NCI-H748 (cell line): ENCODE measurements at regions not wholly inside any gene's neighbourhood (a gene's known extent, or its start where the extent isn't known, plus 50 kb on each side); places are given as distances from the start of the nearest gene placed in this dataset.
"Not testable (repeated sequence)": the region's sequence is repeated elsewhere in the genome, so short reads cannot be mapped to it uniquely, and the experiment has no call there.

Source experiments
- DNase-seq: peaks from one replicate; lab custom pipeline; 2025; ENCODE audit not compliant: unreplicated experiment; lab: John Stamatoyannopoulos, UW

DNA sequence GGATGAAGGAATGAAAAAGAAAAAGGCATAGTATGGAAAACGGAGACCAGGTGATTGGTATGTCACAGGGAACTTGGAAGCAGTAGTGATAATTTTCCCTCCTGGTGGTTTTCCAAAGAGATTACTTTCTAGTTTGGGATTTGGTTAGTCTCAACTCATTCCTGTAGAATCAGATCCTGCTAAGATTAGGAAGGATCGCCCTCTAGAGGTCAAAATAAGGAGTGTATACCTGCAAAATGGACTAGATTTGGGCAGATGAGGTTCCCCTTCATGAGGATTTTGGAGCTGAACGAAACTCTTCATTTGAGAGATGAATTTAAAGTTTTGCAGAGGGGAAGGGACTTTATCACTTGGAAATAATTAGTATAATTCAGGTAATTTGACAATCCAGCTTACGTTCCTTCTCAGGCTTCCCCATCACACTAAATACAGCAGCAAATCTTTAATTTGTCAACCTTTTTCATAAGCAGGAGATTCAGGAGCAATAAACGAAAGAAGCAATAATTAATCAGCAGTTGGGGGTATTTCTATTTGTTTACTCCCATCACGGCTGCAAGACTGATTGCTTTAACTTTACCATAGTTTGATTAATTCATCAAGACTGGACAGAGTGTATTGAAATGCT is 65.2 kb downstream of the CCDC195 start:
- peak; percentile 71 for DNase-seq

DNA sequence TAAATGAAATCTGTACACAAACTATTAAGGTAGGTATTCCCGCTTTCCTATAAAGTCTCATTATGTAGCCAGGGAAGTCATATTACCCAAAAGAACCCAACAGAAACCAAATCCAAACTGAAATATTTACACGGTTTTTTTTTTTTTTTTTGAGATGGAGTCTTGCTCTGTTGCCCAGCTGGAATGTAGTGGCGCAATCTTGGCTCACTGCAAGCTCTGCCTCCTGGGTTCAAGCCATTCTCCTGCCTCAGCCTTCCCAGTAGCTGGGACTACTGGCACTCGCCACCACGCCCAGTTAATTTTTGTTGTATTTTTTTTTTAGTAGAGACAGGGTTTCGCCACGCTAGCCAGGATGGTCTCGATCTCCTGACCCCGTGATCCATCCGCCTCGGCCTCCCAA is 62.5 kb upstream of the CUL3 start:
- DNase-seq = not testable (repeated sequence)

DNA sequence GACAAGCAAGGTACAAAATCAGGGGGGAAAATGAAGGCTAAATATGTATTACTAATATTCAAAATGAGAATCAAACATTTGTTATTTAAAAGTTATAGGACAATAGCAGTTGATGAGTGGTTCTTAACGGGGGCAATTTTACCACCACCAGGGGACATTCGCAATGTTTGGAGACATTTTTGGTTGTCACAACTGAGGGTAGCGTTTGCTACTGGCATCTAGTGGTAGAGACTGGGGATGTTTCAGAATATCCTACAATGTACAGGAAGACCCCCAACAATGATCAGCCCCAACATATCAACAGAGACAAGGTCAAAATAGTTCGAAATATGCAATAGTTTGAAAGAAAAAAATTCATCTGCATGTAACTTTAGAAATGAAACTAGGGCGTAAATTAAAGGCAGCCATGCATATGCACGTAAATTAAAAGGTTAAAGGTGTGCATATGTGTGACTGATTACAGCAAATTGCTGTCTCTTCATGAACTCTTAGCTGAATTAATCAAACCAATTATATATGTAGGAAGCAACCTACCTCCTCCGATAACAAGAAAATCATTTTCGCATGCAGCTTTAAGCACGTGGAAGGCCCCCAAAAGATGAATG is 61.2 kb upstream of the CUL3 start:
- DNase-seq = peak; percentile 79

DNA sequence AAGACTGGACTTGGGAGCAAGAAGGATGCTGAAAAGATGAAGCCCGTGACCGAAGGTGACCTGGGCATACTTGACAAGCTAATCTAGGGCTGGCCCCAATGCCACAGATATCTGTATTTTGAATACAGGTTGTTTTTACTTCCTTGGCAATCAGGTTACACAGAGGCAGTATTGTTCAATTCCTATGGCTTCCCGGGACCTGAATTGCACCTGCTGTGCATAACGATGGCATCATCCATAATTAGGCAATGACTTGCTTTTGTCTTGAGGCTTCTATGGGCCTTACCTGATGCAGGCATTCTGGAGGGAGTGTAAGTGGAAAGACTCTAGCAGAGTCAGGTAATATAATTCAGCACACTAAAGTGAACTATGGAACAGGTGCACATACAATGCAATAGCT is 60.6 kb upstream of the CUL3 start:
- peak; percentile 93 for DNase-seq

DNA sequence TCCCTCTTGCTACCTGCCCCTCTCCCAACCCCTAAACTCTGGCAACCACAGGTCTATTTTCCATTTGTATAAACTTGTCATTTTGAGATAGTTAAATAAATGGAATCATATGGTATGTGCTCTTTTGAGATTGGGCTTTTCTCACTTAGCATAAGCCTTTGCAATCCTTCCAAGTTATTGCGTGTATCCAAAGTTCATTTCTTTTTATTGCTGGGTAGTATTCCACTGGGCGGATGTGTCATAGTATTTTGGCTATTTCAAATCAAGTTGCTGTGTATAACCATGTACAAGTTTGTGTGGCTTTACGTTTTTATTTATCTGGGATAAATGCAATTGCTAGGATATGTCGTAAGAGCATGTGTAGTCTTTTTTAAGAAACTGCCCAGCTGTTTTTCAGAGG is 55.5 kb upstream of the CUL3 start:
- DNase-seq = no peak

DNA sequence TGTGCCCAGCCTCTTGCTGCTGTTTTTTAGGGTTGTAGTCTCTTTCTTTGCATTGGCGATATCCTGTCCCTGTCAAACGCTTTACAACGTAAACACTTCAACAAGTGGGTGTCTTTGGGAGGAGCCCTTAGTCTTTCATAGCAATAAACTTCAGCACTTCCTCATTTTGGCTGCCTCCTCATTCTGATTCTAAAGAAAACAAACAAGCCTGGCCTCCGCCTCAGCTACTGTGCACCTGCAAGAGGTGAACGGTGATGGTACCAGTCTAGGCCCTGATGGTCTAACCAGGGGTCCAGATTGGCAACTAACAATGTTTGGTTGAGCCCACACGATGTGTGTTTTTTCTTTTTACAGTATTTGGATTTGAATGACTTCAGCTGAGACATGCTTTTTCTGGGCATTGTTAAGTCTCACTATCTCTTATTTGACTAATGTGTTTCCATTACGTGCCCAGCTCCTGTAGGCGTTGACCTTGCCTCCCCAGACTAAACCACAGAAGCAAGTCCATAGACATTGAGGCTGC is 53.2 kb upstream of the CUL3 start:
- DNase-seq = peak; percentile 55
